Loucy (cell line): ENCODE measurements at regions not wholly inside any gene's neighbourhood (a gene's known extent, or its start where the extent isn't known, plus 50 kb on each side); places are given as distances from the start of the nearest gene placed in this dataset.
"Not testable (repeated sequence)": the region's sequence is repeated elsewhere in the genome, so short reads cannot be mapped to it uniquely, and the experiment has no call there.

Experiments
- H2AFZ ChIP-seq: fragments of 200-600 bp; sonication (generic); 2 replicates; pipeline ENCODE4 v1.6.0; 2016; ENCODE audit warnings: antibody characterized with exemption, mild to moderate bottlenecking, low read length, moderate library complexity
- H3F3A ChIP-seq: fragments of 200-600 bp; 2 replicates; pipeline ENCODE4 v1.6.0; 2016; ENCODE audit warnings: antibody characterized with exemption, low read depth, mild to moderate bottlenecking
- H3K27me3 ChIP-seq: fragments of 200-600 bp; sonication (generic); 2 replicates; pipeline ENCODE4 v1.6.1; 2014; ENCODE audit warnings: low read length, mild to moderate bottlenecking; ENCODE audit not compliant: insufficient read depth, poor library complexity, severe bottlenecking
- H3K36me3 ChIP-seq: fragments of 200-600 bp; sonication (generic); 2 replicates; pipeline ENCODE4 v1.6.1; 2016; ENCODE audit warnings: low read length; ENCODE audit not compliant: insufficient read depth
- H3K4me1 ChIP-seq: fragments of 200-600 bp; sonication (generic); 2 replicates; pipeline ENCODE4 v1.5.1; 2014; ENCODE audit warnings: low read length, mild to moderate bottlenecking; ENCODE audit not compliant: insufficient read depth, poor library complexity, severe bottlenecking
- H3K4me2 ChIP-seq: fragments of 200-600 bp; sonication (generic); 2 replicates; pipeline ENCODE4 v1.6.0; 2014; ENCODE audit warnings: antibody characterized with exemption, low read length, low read depth, mild to moderate bottlenecking; ENCODE audit not compliant: poor library complexity, severe bottlenecking
- H3K4me3 ChIP-seq: fragments of 200-600 bp; sonication (generic); 2 replicates; pipeline ENCODE4 v1.5.1; 2014; ENCODE audit warnings: low read length, mild to moderate bottlenecking, mixed read lengths; ENCODE audit not compliant: poor library complexity, severe bottlenecking
- H3K79me2 ChIP-seq: fragments of 200-600 bp; sonication (generic); 2 replicates; pipeline ENCODE4 v1.6.1; 2014; ENCODE audit warnings: low read length; ENCODE audit not compliant: insufficient read depth
- H3K9ac ChIP-seq: fragments of 200-600 bp; sonication (generic); 2 replicates; pipeline ENCODE4 v1.6.0; 2014; ENCODE audit warnings: mild to moderate bottlenecking, low read depth, low read length, moderate library complexity; ENCODE audit not compliant: poor library complexity, severe bottlenecking
- H3K9me2 ChIP-seq: fragments of 200-600 bp; sonication (generic); replicated peaks from 2 replicates; pipeline ENCODE4 v1.6.1; 2016; ENCODE audit warnings: low read depth, low read length, mixed read lengths
- H3K9me3 ChIP-seq: fragments of 200-600 bp; sonication (generic); 2 replicates; pipeline ENCODE4 v1.6.1; 2014; ENCODE audit warnings: mild to moderate bottlenecking, antibody characterized with exemption, low read length, low read depth; ENCODE audit not compliant: insufficient read depth
- H4K20me1 ChIP-seq: fragments of 200-600 bp; sonication (generic); 2 replicates; pipeline ENCODE4 v1.6.0; 2014; ENCODE audit warnings: antibody characterized with exemption, low read length, mild to moderate bottlenecking; ENCODE audit not compliant: insufficient read depth, poor library complexity, severe bottlenecking
- EZH2phosphoT487 ChIP-seq: fragments of 200-600 bp; IDR thresholded peaks from 2 replicates; pipeline ENCODE4 v1.6.1; 2018; ENCODE audit warnings: antibody characterized with exemption, mild to moderate bottlenecking, moderate library complexity, borderline replicate concordance
- TF ChIP-seq, protein P1 (sequence below): fragments of 200-600 bp; sonication (generic); conservative IDR thresholded peaks from 2 replicates; pipeline ENCODE4 v1.5.1; 2014; ENCODE audit warnings: mild to moderate bottlenecking, antibody characterized with exemption, low read length

DNA sequence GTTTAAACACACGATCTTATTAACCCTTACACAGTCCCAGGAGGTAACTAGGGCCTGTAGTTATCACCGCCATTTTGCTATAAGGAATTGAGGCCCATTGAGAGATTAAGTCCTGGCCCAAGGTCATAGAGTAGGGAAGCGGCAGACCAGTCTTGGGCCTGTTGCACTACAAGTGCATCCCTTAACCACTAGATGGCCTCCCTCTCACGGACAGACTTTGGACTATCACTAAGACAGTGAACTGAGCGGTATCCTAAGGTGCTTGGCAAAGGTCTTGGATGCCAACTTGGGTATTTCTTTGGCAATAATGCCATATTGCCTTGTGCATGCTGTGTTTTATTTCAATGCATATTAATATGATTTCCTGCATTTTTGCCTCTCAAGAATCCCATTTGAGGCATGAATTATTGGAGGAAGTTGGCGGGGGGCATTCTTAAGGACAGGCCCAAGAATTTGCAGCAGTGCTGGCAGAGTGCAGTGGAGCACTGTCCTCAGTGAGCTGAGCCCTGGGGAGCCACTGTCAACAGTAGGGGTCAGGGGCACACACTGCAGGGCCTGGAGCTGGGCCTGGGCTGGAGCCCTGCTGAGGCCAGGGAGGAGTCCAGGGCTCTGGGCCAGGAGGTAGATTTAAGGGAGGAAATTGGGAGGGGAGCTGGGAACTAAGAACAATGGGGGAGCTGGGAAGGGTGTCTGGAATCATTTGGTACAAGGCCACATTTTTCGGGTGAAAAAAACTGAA is 147.4 kb downstream of the SMIM20 start:
- no peak overlapping the region for H3K4me2 ChIP-seq
- H3K79me2 ChIP-seq = no peaks in the 10 kb centered on the region
- H2AFZ ChIP-seq = no peak overlapping the region
- H4K20me1 ChIP-seq = no peaks in the 10 kb centered on the region
- no peaks in the 10 kb centered on the region for H3K9me3 ChIP-seq
- H3K9ac ChIP-seq = no peak overlapping the region
- H3K27me3 ChIP-seq = no peaks in the 10 kb centered on the region
- H3F3A ChIP-seq = no peaks in the 10 kb centered on the region
- TF ChIP-seq, protein P1, sequence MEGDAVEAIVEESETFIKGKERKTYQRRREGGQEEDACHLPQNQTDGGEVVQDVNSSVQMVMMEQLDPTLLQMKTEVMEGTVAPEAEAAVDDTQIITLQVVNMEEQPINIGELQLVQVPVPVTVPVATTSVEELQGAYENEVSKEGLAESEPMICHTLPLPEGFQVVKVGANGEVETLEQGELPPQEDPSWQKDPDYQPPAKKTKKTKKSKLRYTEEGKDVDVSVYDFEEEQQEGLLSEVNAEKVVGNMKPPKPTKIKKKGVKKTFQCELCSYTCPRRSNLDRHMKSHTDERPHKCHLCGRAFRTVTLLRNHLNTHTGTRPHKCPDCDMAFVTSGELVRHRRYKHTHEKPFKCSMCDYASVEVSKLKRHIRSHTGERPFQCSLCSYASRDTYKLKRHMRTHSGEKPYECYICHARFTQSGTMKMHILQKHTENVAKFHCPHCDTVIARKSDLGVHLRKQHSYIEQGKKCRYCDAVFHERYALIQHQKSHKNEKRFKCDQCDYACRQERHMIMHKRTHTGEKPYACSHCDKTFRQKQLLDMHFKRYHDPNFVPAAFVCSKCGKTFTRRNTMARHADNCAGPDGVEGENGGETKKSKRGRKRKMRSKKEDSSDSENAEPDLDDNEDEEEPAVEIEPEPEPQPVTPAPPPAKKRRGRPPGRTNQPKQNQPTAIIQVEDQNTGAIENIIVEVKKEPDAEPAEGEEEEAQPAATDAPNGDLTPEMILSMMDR = peak; percentile 63
- no peak for TF ChIP-seq EZH2phosphoT487
- no peaks in the 10 kb centered on the region for H3K9me2 ChIP-seq
- H3K4me1 ChIP-seq = no peaks in the 10 kb centered on the region
- H3K36me3 ChIP-seq = no peaks in the 10 kb centered on the region
- H3K4me3 ChIP-seq = no peak overlapping the region

DNA sequence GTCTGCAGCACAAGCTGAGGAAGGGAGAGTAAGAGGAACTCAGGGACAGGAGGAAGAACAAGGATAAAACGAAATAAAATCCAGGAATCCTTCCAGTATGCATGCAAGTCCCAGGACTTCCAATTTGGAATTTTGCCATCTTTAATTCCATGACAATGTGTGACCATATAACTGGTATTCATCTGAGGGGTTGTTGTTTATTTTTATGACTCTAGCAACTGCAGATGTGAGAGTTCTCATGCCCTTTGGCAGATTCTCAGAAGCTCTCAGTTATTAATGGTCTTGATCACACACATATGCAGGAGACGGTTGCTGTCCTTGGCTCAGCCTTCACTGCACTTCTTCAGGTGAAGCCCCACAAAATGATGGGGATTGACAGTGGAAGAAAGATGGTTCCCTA is 148.2 kb downstream of the SMIM20 start:
- H3K27me3 ChIP-seq = no peaks in the 10 kb centered on the region

DNA sequence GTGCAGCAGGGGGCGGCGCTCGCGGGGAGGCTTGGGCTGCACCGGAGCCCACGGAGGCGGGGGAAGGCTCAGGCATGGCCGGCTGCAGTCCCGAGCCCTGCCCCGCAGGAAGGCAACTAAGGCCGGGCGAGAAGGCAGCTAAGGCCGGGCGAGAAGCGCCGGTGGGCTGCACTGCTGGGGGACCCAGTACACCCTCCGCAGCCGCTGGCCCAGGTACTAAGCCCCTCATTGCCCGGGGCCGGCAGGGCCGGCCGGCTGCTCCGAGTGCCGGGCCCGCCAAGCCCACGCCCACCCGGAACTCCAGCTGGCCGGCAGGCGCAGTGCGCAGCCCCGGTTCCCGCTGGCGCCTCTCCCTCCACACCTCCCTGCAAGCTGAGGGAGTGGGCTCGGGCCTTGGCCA is 150.0 kb downstream of the SMIM20 start:
- not testable (repeated sequence) for H3K36me3 ChIP-seq, H3F3A ChIP-seq, H3K9me3 ChIP-seq, H3K27me3 ChIP-seq, H3K4me3 ChIP-seq, H3K9me2 ChIP-seq, H2AFZ ChIP-seq, H3K79me2 ChIP-seq, H4K20me1 ChIP-seq, H3K4me2 ChIP-seq, H3K9ac ChIP-seq, H3K4me1 ChIP-seq

More for the DNA sequence above, 148.2 kb downstream of the SMIM20 start:
- no peaks in the 10 kb centered on the region for H3K36me3 ChIP-seq
- no peak overlapping the region for H3K4me2 ChIP-seq
- H3K9me2 ChIP-seq = no peaks in the 10 kb centered on the region
- no peaks in the 10 kb centered on the region for H3K79me2 ChIP-seq
- no peak overlapping the region for H3K4me3 ChIP-seq
- H2AFZ ChIP-seq = no peak overlapping the region
- no peaks in the 10 kb centered on the region for H3K9me3 ChIP-seq
- no peak for TF ChIP-seq EZH2phosphoT487
- TF ChIP-seq, protein P1 = no peak
- H3K4me1 ChIP-seq = no peaks in the 10 kb centered on the region
- H3K9ac ChIP-seq = no peak overlapping the region
- no peaks in the 10 kb centered on the region for H4K20me1 ChIP-seq
- H3F3A ChIP-seq = no peaks in the 10 kb centered on the region

DNA sequence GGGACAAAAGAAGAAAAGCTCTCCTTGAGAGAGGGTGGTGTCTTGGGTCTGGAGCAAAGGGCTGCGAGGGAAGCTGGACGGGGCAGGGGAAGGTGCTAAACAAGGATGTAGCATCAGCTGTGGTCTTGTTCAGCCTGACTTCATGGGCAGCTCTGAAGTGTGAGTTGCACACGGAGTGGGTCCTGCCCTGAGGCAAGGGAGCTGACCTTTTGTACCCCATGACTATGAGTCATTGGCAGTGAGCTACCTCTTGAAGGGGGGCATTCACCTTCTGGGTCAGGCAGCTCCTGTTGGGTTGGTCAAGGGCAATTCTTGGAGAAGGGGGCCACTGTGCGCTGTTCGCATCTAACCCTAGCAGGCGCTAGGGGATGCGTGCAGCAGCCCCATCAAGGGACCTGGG is 151.8 kb downstream of the SMIM20 start:
- TF ChIP-seq EZH2phosphoT487 = no peak
- TF ChIP-seq, protein P1 = no peak
- Histone ChIP-seq H4K20me1 (no peaks in the 10 kb centered on the region), H3K9ac (no peak overlapping the region), H3K27me3 (no peaks in the 10 kb centered on the region), H3F3A (no peaks in the 10 kb centered on the region), H3K9me2 (no peaks in the 10 kb centered on the region), H3K9me3 (no peaks in the 10 kb centered on the region), H3K36me3 (no peaks in the 10 kb centered on the region), H3K4me2 (no peak overlapping the region), H3K79me2 (no peaks in the 10 kb centered on the region), H3K4me1 (no peaks in the 10 kb centered on the region), H3K4me3 (no peak overlapping the region), H2AFZ (no peak overlapping the region)
